B cell (primary cell): ENCODE measurements at regions not wholly inside any gene's neighbourhood (a gene's known extent, or its start where the extent isn't known, plus 50 kb on each side); places are given as distances from the start of the nearest gene placed in this dataset.

Experiments used
- ATAC-seq: fragments of 200-7000 bp; cut with Tn5 transposase; one replicate; pipeline ENCODE4 v1.10.0; 2021; ENCODE audit warnings: low read depth, mild to moderate bottlenecking, moderate number of reproducible peaks, moderate library complexity
- CTCF ChIA-PET: fragments of 350-600 bp; sonication (Branson Sonifier 250); formaldehyde crosslinking; loops from one replicate; lab custom pipeline; 2021; ENCODE audit warnings: antibody characterized with exemption, inconsistent platforms; lab: Charles Lee
- POLR2A ChIA-PET: fragments of 350-600 bp; sonication (Branson Sonifier 250); formaldehyde crosslinking; loops from one replicate; lab custom pipeline; 2021; ENCODE audit warnings: antibody characterized with exemption; lab: Charles Lee
- DNase-seq: peaks from one replicate; pipeline ENCODE4 v3.0.0; 2013
- H2AFZ ChIP-seq: 2 replicates; pipeline ENCODE4 v1.6.1; 2012; ENCODE audit warnings: mild to moderate bottlenecking, low read depth, low read length; ENCODE audit not compliant: insufficient read depth, poor library complexity, severe bottlenecking
- H3K27ac ChIP-seq, 2 donors: 1 replicate in 1 of 2; 2 replicates in 1 of 2; pipeline ENCODE4 v1.5.1; 2012 to 2013; ENCODE audit warnings: low read length in 2 of 2, mild to moderate bottlenecking in 2 of 2, moderate library complexity in 1 of 2
- H3K27me3 ChIP-seq, 4 experiments: fragments of 200-600 bp in 1 of 4; sonication (generic) in 1 of 4; replicated peaks in 1 of 4; 1 replicate in 2 of 4; 2 replicates in 2 of 4; pipeline versions ENCODE4 v1.6.1 to v1.7.0; 2013 to 2016; ENCODE audit warnings: low read length in 3 of 4, mild to moderate bottlenecking in 2 of 4, mixed read lengths in 1 of 4, moderate library complexity in 1 of 4; ENCODE audit not compliant: insufficient read depth in 4 of 4, control insufficient read depth in 3 of 4; ENCODE audit errors: control extremely low read depth in 1 of 4
- H3K36me3 ChIP-seq, 2 experiments: replicated peaks in 1 of 2; 1 replicate in 1 of 2; 2 replicates in 1 of 2; pipeline versions ENCODE4 v1.6.1 to v1.7.1; 2013; ENCODE audit warnings: low read length in 1 of 2; ENCODE audit not compliant: insufficient read depth in 2 of 2, control insufficient read depth in 1 of 2; ENCODE audit errors: control extremely low read depth in 1 of 2, extremely low read depth in 1 of 2
- H3K4me1 ChIP-seq, 2 donors: fragments of 200-600 bp in 1 of 2; sonication (generic) in 1 of 2; 1 replicate in 1 of 2; 2 replicates in 1 of 2; pipeline versions ENCODE4 v1.5.1 to v1.6.1; 2013 to 2017; ENCODE audit warnings: low read length in 2 of 2; ENCODE audit not compliant: control insufficient read depth in 2 of 2, insufficient read depth in 2 of 2
- H3K4me2 ChIP-seq: replicated peaks from 2 replicates; pipeline ENCODE3; 2012; ENCODE audit warnings: mild to moderate bottlenecking, low read depth, low read length; ENCODE audit not compliant: poor library complexity, severe bottlenecking
- H3K4me3 ChIP-seq, 5 experiments: fragments of 200-600 bp in 1 of 5; sonication (generic) in 1 of 5; 1 replicate in 3 of 5; 2 replicates in 2 of 5; pipeline versions ENCODE4 v1.5.1 to v1.7.0; 2011 to 2016; ENCODE audit warnings: low read length in 4 of 5, mild to moderate bottlenecking in 4 of 5, low read depth in 2 of 5, control low read depth in 1 of 5, moderate library complexity in 1 of 5; ENCODE audit not compliant: insufficient read depth in 1 of 5; ENCODE audit errors: control extremely low read depth in 1 of 5, extremely low read depth in 1 of 5
- H3K79me2 ChIP-seq: fragments of 200-600 bp; sonication (generic); one replicate; pipeline ENCODE4 v1.6.0; 2016; ENCODE audit warnings: low read length; ENCODE audit not compliant: control insufficient read depth, insufficient read depth
- H3K9ac ChIP-seq: fragments of 200-600 bp; sonication (generic); 2 replicates; pipeline ENCODE4 v1.6.1; 2017; ENCODE audit warnings: mild to moderate bottlenecking, low read length, moderate library complexity
- H3K9me3 ChIP-seq, 3 donors: one replicate each; pipeline versions ENCODE4 v1.6.1 to v1.7.1; 2013; ENCODE audit warnings: low read length in 2 of 3; ENCODE audit not compliant: control insufficient read depth in 2 of 3, insufficient read depth in 1 of 3; ENCODE audit errors: control extremely low read depth in 1 of 3
- H4K20me1 ChIP-seq: 2 replicates; pipeline ENCODE4 v1.6.0; 2012; ENCODE audit warnings: mild to moderate bottlenecking, low read length; ENCODE audit not compliant: insufficient read depth, control insufficient read depth, poor library complexity, severe bottlenecking
- H3K27ac Mint-ChIP-seq: one replicate; pipeline ENCODE4 v1.8.0; 2021; ENCODE audit warnings: mixed read lengths
- H3K27me3 Mint-ChIP-seq: one replicate; pipeline ENCODE4 v1.8.0; 2021; ENCODE audit warnings: mixed read lengths
- H3K4me1 Mint-ChIP-seq: one replicate; pipeline ENCODE4 v1.8.0; 2021; ENCODE audit warnings: mixed read lengths
- H3K4me3 Mint-ChIP-seq: one replicate; pipeline ENCODE4 v1.8.0; 2021; ENCODE audit warnings: mixed read lengths
- H3K9me3 Mint-ChIP-seq: one replicate; pipeline ENCODE4 v1.8.0; 2022; ENCODE audit warnings: mixed read lengths; ENCODE audit not compliant: insufficient read depth
- CTCF ChIP-seq: fragments of 200-600 bp; IDR thresholded peaks from one replicate; pipeline ENCODE4 v1.8.0; 2022; ENCODE audit warnings: antibody characterized with exemption, mild to moderate bottlenecking
- EZH2 ChIP-seq: IDR thresholded peaks from 2 replicates; pipeline ENCODE4 v1.6.1; 2012; ENCODE audit warnings: borderline replicate concordance, low read depth, mild to moderate bottlenecking, moderate library complexity, low read length; ENCODE audit not compliant: insufficient read depth, poor library complexity, severe bottlenecking
- WGBS: methylation state at CpG from one replicate; pipeline ENCODE4 v1.1.5; 2013; ENCODE audit warnings: missing lambda C conversion rate; ENCODE audit not compliant: insufficient coverage; 5-methylcytosine and 5-hydroxymethylcytosine counted together
- intact Hi-C: fragments of 100-400 bp; cut with micrococcal nuclease; formaldehyde crosslinking; loops from one replicate; pipeline ENCODE4 v1.10.0; 2022

GRCh38 chr5:135739383-135739981 is 95.0 kb upstream of the SLC25A48 start:
- Histone ChIP-seq H3K79me2 (no peaks in the 10 kb centered on the region), H3K4me2 (no peak overlapping the region), H3K27ac (no peak overlapping the region), H3K9ac (no peak overlapping the region), H3K27me3 (no peaks in the 10 kb centered on the region), H3K4me1 (no peaks in the 10 kb centered on the region), H4K20me1 (no peaks in the 10 kb centered on the region), H2AFZ (no peak overlapping the region), H3K36me3 (no peaks in the 10 kb centered on the region), H3K9me3 (peaks cover 0 to 4% (median 0%) of the 10 kb centered on the region in 3 donors), H3K4me3 (no peak overlapping the region)
- DNase-seq (no peak), ATAC-seq (no peak)
- POLR2A ChIA-PET: no interaction called here
- Mint-ChIP-seq H3K27ac (no peak overlapping the region), H3K9me3 (no peaks in the 10 kb centered on the region), H3K27me3 (no peaks in the 10 kb centered on the region), H3K4me3 (no peak overlapping the region), H3K4me1 (no peaks in the 10 kb centered on the region)
- intact Hi-C loops: no loop called here
- CTCF ChIA-PET: no interaction called here
- TF ChIP-seq EZH2 (no peak), CTCF (no peak)
- 90% methylated on average over 3 of the region's 3 CpGs for WGBS

- TF ChIP-seq EZH2: no peak
- no peaks in the 10 kb centered on the region for H3K9me3 Mint-ChIP-seq
- ATAC-seq (no peak), DNase-seq (no peak)
- ChIA-PET CTCF (no interaction called here), POLR2A (no interaction called here)
- no peak overlapping the region for H3K4me3 Mint-ChIP-seq
- Histone ChIP-seq H3K27ac (no peak overlapping the region), H3K4me3 (no peak overlapping the region), H3K4me2 (no peak overlapping the region), H3K9me3 (no peaks in the 10 kb centered on the region), H2AFZ (no peak overlapping the region), H3K9ac (no peak overlapping the region), H3K36me3 (no peaks in the 10 kb centered on the region), H4K20me1 (no peaks in the 10 kb centered on the region), H3K4me1 (no peaks in the 10 kb centered on the region), H3K27me3 (no peaks in the 10 kb centered on the region), H3K79me2 (no peaks in the 10 kb centered on the region)
- WGBS: no CpG with 5 or more reads among the region's 5 CpGs
- H3K27ac Mint-ChIP-seq: no peak overlapping the region
- H3K4me1 Mint-ChIP-seq: no peaks in the 10 kb centered on the region
- no peaks in the 10 kb centered on the region for H3K27me3 Mint-ChIP-seq
- intact Hi-C loops: no loop called here
Measured at GRCh38 chr5:135738564-135738875, 95.9 kb upstream of the SLC25A48 start.
